ENCODE measurements at regions not wholly inside any gene's neighbourhood (a gene's known extent, or its start where the extent isn't known, plus 50 kb on each side); places are given as distances from the start of the nearest gene placed in this dataset.
"Not testable (repeated sequence)": the region's sequence is repeated elsewhere in the genome, so short reads cannot be mapped to it uniquely, and the experiment has no call there.

DNA sequence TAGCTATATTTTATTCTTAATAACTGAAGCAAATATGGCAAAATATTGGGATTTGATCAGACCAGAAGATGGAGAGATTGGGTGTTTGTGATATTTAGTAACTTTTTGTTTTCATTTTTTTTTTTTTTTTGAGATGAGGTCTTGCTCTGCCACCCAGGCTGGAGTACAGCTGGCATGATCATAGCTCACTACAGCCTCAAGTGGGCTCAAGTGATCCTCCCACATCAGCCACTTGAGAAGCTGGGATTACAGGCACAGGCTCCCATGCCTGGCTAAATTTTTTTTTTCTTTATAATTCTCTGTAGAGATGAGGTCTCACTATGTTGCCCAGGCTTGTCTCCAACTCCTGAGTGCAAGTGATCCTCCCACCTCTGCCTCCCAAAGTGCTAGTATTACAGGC, 686.4 kb downstream of the CDY1 start:
- TF ChIP-seq CTCF (IDR thresholded peaks at IDR 0.05; ENCODE audit: low read length); EZH2 (optimal IDR thresholded peaks at IDR 0.05; ENCODE audit: low read depth, low read length); EZH2phosphoT487 (IDR thresholded peaks at IDR 0.05; ENCODE audit: low read length): not testable (repeated sequence)
